HepG2 (cell line): ENCODE measurements at regions not wholly inside any gene's neighbourhood (a gene's known extent, or its start where the extent isn't known, plus 50 kb on each side); places are given as distances from the start of the nearest gene placed in this dataset.

Source experiments
- ATAC-seq: fragments of 200-7000 bp; cut with Tn5 transposase; 3 replicates; pipeline ENCODE4 v1.9.1; 2020; ENCODE audit warnings: mild to moderate bottlenecking, moderate library complexity
- BruUV-seq: library from RNA; stranded (reverse); fragments of 400-500 nt; replicated peaks from 2 replicates; lab custom pipeline; 2021; lab: Mats Ljungman, UMichigan
- CTCF ChIA-PET: fragments of 300-600 bp; formaldehyde crosslinking; extraction: SDS; loops from one replicate; lab custom pipeline; 2021; ENCODE audit warnings: low total read pairs, inconsistent platforms, low intra/inter-chr PET ratio; lab: Yijun Ruan, JAX
- POLR2A ChIA-PET: fragments of 350-600 bp; sonication (Branson Sonifier 250); formaldehyde crosslinking; loops from one replicate; lab custom pipeline; 2020; ENCODE audit warnings: antibody characterized with exemption, inconsistent platforms; lab: Yijun Ruan, JAX
- DNase-seq: peaks from one replicate; pipeline ENCODE4 v3.0.0-alpha.2; 2015; ENCODE audit warnings: low spot score
- FAIRE-seq: peaks from 3 replicates; lab custom pipeline; 2011; peaks lifted over from hg19 to GRCh38; lab: Jason Lieb, UNC
- H2AFZ ChIP-seq: one replicate; pipeline ENCODE4 v1.6.1; 2011; ENCODE audit warnings: low read length, inconsistent platforms
- H3K27ac ChIP-seq: fragments of 300-600 bp; 3 replicates; pipeline ENCODE4 v1.8.0; 2011; ENCODE audit warnings: mixed run types, mild to moderate bottlenecking, mixed read lengths, low read length, inconsistent platforms; ENCODE audit not compliant: insufficient read depth; ENCODE audit errors: extremely low read length
- H3K27me3 ChIP-seq, 2 experiments: fragments of 200-600 bp in 1 of 2; 2 replicates in 1 of 2; 3 replicates in 1 of 2; pipeline versions ENCODE4 v1.6.0 to v1.8.0; 2011; ENCODE audit warnings: low read length in 2 of 2, mild to moderate bottlenecking in 2 of 2, moderate library complexity in 2 of 2, inconsistent platforms in 1 of 2; ENCODE audit not compliant: insufficient read depth in 2 of 2, control insufficient read depth in 1 of 2
- H3K36me3 ChIP-seq, 2 experiments: fragments of 200-600 bp in 1 of 2; replicated peaks in 1 of 2; 2 replicates in 1 of 2; 3 replicates in 1 of 2; pipeline versions ENCODE4 v1.5.1 to v1.8.0; 2011; ENCODE audit warnings: low read length in 2 of 2, inconsistent platforms in 1 of 2; ENCODE audit not compliant: insufficient read depth in 2 of 2, control insufficient read depth in 1 of 2
- H3K4me1 ChIP-seq: 2 replicates; pipeline ENCODE4 v1.5.1; 2012; ENCODE audit warnings: low read length, inconsistent platforms; ENCODE audit not compliant: insufficient read depth
- H3K4me2 ChIP-seq: 2 replicates; pipeline ENCODE4 v1.6.0; 2011; ENCODE audit warnings: low read depth, low read length, inconsistent platforms
- H3K4me3 ChIP-seq, 3 experiments: fragments of 200-600 bp in 1 of 3; sonication (generic), shearing (Covaris generic) in 1 of 3; replicated peaks in 1 of 3; 2 replicates each; pipeline ENCODE4 v1.5.1; 2011 to 2016; ENCODE audit warnings: low read length in 3 of 3, inconsistent platforms in 2 of 3, low read depth in 2 of 3, mild to moderate bottlenecking in 2 of 3, control low read depth in 1 of 3, mixed read lengths in 1 of 3; ENCODE audit not compliant: insufficient read depth in 1 of 3
- H3K79me2 ChIP-seq: one replicate; pipeline ENCODE4 v1.6.1; 2011; ENCODE audit warnings: low read length, inconsistent platforms; ENCODE audit not compliant: insufficient read depth
- H3K9ac ChIP-seq: 2 replicates; pipeline ENCODE4 v1.6.0; 2011; ENCODE audit warnings: mild to moderate bottlenecking, low read depth, low read length, inconsistent platforms; ENCODE audit not compliant: insufficient read depth
- H3K9me3 ChIP-seq: 2 replicates; pipeline ENCODE4 v1.5.1; 2012; ENCODE audit warnings: mild to moderate bottlenecking, low read length
- H4K20me1 ChIP-seq: 2 replicates; pipeline ENCODE4 v1.6.0; 2011; ENCODE audit warnings: inconsistent platforms, mild to moderate bottlenecking, low read length, moderate library complexity; ENCODE audit not compliant: insufficient read depth
- GABPB1 ChIP-seq: IDR thresholded peaks from 2 replicates; pipeline ENCODE4 v1.6.1; 2016; ENCODE audit warnings: mild to moderate bottlenecking, missing genetic modification reagents, moderate library complexity, missing compliant biosample characterization
- KDM6A ChIP-seq: IDR thresholded peaks from 2 replicates; pipeline ENCODE4 v1.6.1; 2016; ENCODE audit warnings: low read depth
- RBFOX2 ChIP-seq: fragments of 200-400 bp; formaldehyde crosslinking; IDR thresholded peaks from 2 replicates; pipeline ENCODE4 v1.6.1; 2017; ENCODE audit warnings: low read depth, mild to moderate bottlenecking, low read length
- SOX6 ChIP-seq, 2 experiments: fragments of 450-650 bp in 1 of 2; sonication (generic) in 1 of 2; formaldehyde crosslinking in 1 of 2; IDR thresholded peaks; 2 replicates each; pipeline versions ENCODE4 v1.4.0 to v1.6.1; 2017 to 2020; ENCODE audit warnings: antibody characterized with exemption in 1 of 2, mild to moderate bottlenecking in 1 of 2, missing genetic modification reagents in 1 of 2
- ZBTB21 ChIP-seq: sonication (generic); formaldehyde crosslinking; IDR thresholded peaks from 2 replicates; pipeline ENCODE4 v1.4.0; 2020; ENCODE audit warnings: missing genetic modification reagents
- ZNF205 ChIP-seq: IDR thresholded peaks from 2 replicates; pipeline ENCODE4 v1.6.1; 2018; ENCODE audit warnings: missing biosample characterization, missing genetic modification reagents
- ZNF318 ChIP-seq: sonication (generic); formaldehyde crosslinking; IDR thresholded peaks from 2 replicates; pipeline ENCODE4 v1.4.0; 2020; ENCODE audit warnings: mild to moderate bottlenecking, missing genetic modification reagents
- ZNF607 ChIP-seq: sonication (generic); formaldehyde crosslinking; IDR thresholded peaks from 2 replicates; pipeline ENCODE4 v1.5.1; 2020; ENCODE audit warnings: missing genetic modification reagents, mild to moderate bottlenecking, borderline replicate concordance
- ZNF740 ChIP-seq: sonication (generic); formaldehyde crosslinking; IDR thresholded peaks from 2 replicates; pipeline ENCODE4 v1.4.0; 2020; ENCODE audit warnings: missing genetic modification reagents
- ZSCAN31 ChIP-seq: sonication (generic); formaldehyde crosslinking; IDR thresholded peaks from 2 replicates; pipeline ENCODE4 v1.5.0; 2020; ENCODE audit warnings: low read depth, mild to moderate bottlenecking, missing genetic modification reagents
- WGBS: methylation state at CpG from one replicate; pipeline ENCODE4 v1.1.6; 2017; ENCODE audit warnings: low lambda C conversion rate; 5-methylcytosine and 5-hydroxymethylcytosine counted together
- in situ Hi-C: cut with HindIII; loops from 2 replicates; pipeline ENCODE4 v1.10.0; 2017; ENCODE audit warnings: low pct_unique_long_range_greater_than_20kb; ENCODE audit not compliant: extremely low pct_ligation_motif_present
- intact Hi-C: fragments of 100-400 bp; cut with micrococcal nuclease; formaldehyde crosslinking; loops from one replicate; pipeline ENCODE4 v1.10.0; 2022; ENCODE audit not compliant: unreplicated experiment

- 0% methylated on average over 1 of the region's 1 CpG for WGBS
- Histone ChIP-seq H4K20me1 (no peaks in the 10 kb centered on the region), H3K27me3 (no peaks in the 10 kb centered on the region; a peak in 1 of 5 replicates), H3K9me3 (no peaks in the 10 kb centered on the region), H3K27ac (no peak overlapping the region), H3K9ac (no peak overlapping the region), H3K4me1 (0 out of 2 replicates have a peak, but pooled peaks cover 5% of the 10 kb centered on the region), H2AFZ (no peak overlapping the region), H3K36me3 (no peaks in the 10 kb centered on the region), H3K4me3 (no peak overlapping the region), H3K4me2 (no peak overlapping the region), H3K79me2 (no peaks in the 10 kb centered on the region)
- BruUV-seq: no TSS peak
- ChIA-PET POLR2A (no interaction called here), CTCF (no interaction called here)
- FAIRE-seq: no peak
- ATAC-seq: no peak
- no peak for TF ChIP-seq ZBTB21
- TF ChIP-seq ZNF205 (CRISPR knock-in tag): no peak
- TF ChIP-seq ZSCAN31: no peak
- no peak for TF ChIP-seq SOX6 (IDR thresholded peaks at IDR 0.05)
- no peak for TF ChIP-seq SOX6 (CRISPR knock-in tag; IDR thresholded peaks at IDR 0.05)
- in situ Hi-C loops (loop anchor here (25.0 kb wide), 1 partner anchor 483 kb away; no protein-coding TSS in a partner anchor), intact Hi-C loops (no loop called here)
- DNase-seq: no peak
Measured at GRCh38 chr4:138028923-138029322, 213.2 kb downstream of the SLC7A11 start.

GRCh38 chr4:138021139-138021830 lies 220.9 kb downstream of the SLC7A11 start:
- ChIA-PET CTCF (no interaction called here), POLR2A (no interaction called here)
- Histone ChIP-seq H3K36me3 (no peaks in the 10 kb centered on the region), H3K4me2 (no peak overlapping the region), H3K79me2 (no peaks in the 10 kb centered on the region), H3K27ac (no peak overlapping the region), H3K9ac (no peak overlapping the region), H2AFZ (no peak overlapping the region), H3K4me1 (no peaks in the 10 kb centered on the region), H4K20me1 (no peaks in the 10 kb centered on the region), H3K9me3 (no peaks in the 10 kb centered on the region), H3K27me3 (no peaks in the 10 kb centered on the region), H3K4me3 (no peak overlapping the region)
- intact Hi-C loops (no loop called here), in situ Hi-C loops (no loop called here)
- ATAC-seq (no peak), DNase-seq (no peak), FAIRE-seq (no peak)
- no TSS peak for BruUV-seq
- 1% methylated on average over 3 of the region's 3 CpGs for WGBS
- no peak for TF ChIP-seq ZNF318
- TF ChIP-seq ZNF740 (CRISPR knock-in tag): no peak
- no peak for TF ChIP-seq ZNF607 (CRISPR knock-in tag)
- TF ChIP-seq GABPB1 (CRISPR knock-in tag): no peak
- no peak for TF ChIP-seq KDM6A (CRISPR knock-in tag)
- TF ChIP-seq RBFOX2: no peak
